Mesothelial cell of epicardium (in vitro differentiated cells): ENCODE measurements at regions not wholly inside any gene's neighbourhood (a gene's known extent, or its start where the extent isn't known, plus 50 kb on each side); places are given as distances from the start of the nearest gene placed in this dataset.

Experiments used
- DNase-seq, 2 experiments: peaks; one replicate each; pipeline ENCODE4 v3.0.0; 2021; ENCODE audit warnings: low spot score in 2 of 2; ENCODE audit not compliant: unreplicated experiment in 2 of 2
- H3K27ac Mint-ChIP-seq: 2 replicates; pipeline ENCODE4 v1.8.0; 2021; ENCODE audit warnings: mixed read lengths
- H3K27me3 Mint-ChIP-seq: 2 replicates; pipeline ENCODE4 v1.8.0; 2021; ENCODE audit warnings: low read depth, mixed read lengths
- H3K36me3 Mint-ChIP-seq: 2 replicates; pipeline ENCODE4 v1.8.0; 2021; ENCODE audit warnings: mixed read lengths
- H3K4me1 Mint-ChIP-seq: 2 replicates; pipeline ENCODE4 v1.8.0; 2021; ENCODE audit warnings: mixed read lengths
- H3K4me3 Mint-ChIP-seq: 2 replicates; pipeline ENCODE4 v1.8.0; 2021; ENCODE audit warnings: mild to moderate bottlenecking, moderate library complexity, mixed read lengths
- H3K9me3 Mint-ChIP-seq: 2 replicates; pipeline ENCODE4 v1.8.0; 2021; ENCODE audit warnings: mixed read lengths
- TF ChIP-seq, protein P1 (sequence below): fragments of 200-600 bp; sonication (generic); IDR thresholded peaks from one replicate; pipeline ENCODE4 v1.5.0; 2021; ENCODE audit warnings: antibody characterized with exemption; ENCODE audit not compliant: unreplicated experiment

GRCh38 chr16:51907680-51908079, 639.3 kb downstream of the TOX3 start:
- TF ChIP-seq, protein P1, sequence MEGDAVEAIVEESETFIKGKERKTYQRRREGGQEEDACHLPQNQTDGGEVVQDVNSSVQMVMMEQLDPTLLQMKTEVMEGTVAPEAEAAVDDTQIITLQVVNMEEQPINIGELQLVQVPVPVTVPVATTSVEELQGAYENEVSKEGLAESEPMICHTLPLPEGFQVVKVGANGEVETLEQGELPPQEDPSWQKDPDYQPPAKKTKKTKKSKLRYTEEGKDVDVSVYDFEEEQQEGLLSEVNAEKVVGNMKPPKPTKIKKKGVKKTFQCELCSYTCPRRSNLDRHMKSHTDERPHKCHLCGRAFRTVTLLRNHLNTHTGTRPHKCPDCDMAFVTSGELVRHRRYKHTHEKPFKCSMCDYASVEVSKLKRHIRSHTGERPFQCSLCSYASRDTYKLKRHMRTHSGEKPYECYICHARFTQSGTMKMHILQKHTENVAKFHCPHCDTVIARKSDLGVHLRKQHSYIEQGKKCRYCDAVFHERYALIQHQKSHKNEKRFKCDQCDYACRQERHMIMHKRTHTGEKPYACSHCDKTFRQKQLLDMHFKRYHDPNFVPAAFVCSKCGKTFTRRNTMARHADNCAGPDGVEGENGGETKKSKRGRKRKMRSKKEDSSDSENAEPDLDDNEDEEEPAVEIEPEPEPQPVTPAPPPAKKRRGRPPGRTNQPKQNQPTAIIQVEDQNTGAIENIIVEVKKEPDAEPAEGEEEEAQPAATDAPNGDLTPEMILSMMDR: no peak
- no peak overlapping the region for H3K4me3 Mint-ChIP-seq
- no peak overlapping the region for H3K27ac Mint-ChIP-seq
- H3K27me3 Mint-ChIP-seq: no peaks in the 10 kb centered on the region
- H3K9me3 Mint-ChIP-seq: peaks cover 3% of the 10 kb centered on the region
- no peaks in the 10 kb centered on the region for H3K36me3 Mint-ChIP-seq
- DNase-seq: no peak
- no peaks in the 10 kb centered on the region for H3K4me1 Mint-ChIP-seq

GRCh38 chr16:51900221-51900780, 646.6 kb downstream of the TOX3 start:
- H3K9me3 Mint-ChIP-seq: peaks cover 3% of the 10 kb centered on the region
- H3K36me3 Mint-ChIP-seq: no peaks in the 10 kb centered on the region
- TF ChIP-seq, protein P1: no peak
- no peaks in the 10 kb centered on the region for H3K4me1 Mint-ChIP-seq
- H3K27ac Mint-ChIP-seq: no peak overlapping the region
- DNase-seq: no peak
- no peak overlapping the region for H3K4me3 Mint-ChIP-seq
- H3K27me3 Mint-ChIP-seq: no peaks in the 10 kb centered on the region

- no peaks in the 10 kb centered on the region for H3K36me3 Mint-ChIP-seq
- DNase-seq: no peak
- no peaks in the 10 kb centered on the region for H3K4me1 Mint-ChIP-seq
- TF ChIP-seq, protein P1: no peak
- H3K4me3 Mint-ChIP-seq: no peak overlapping the region
- no peak overlapping the region for H3K27ac Mint-ChIP-seq
- H3K9me3 Mint-ChIP-seq: peaks cover 3% of the 10 kb centered on the region
- no peaks in the 10 kb centered on the region for H3K27me3 Mint-ChIP-seq
Measured at GRCh38 chr16:51898872-51899271, 648.1 kb downstream of the TOX3 start.

GRCh38 chr16:51896013-51896412, 650.9 kb downstream of the TOX3 start:
- Mint-ChIP-seq H3K9me3 (peaks cover 5% of the 10 kb centered on the region), H3K36me3 (no peaks in the 10 kb centered on the region), H3K27ac (no peak overlapping the region), H3K4me3 (no peak overlapping the region), H3K4me1 (peaks cover 4% of the 10 kb centered on the region), H3K27me3 (no peaks in the 10 kb centered on the region)
- no peak for DNase-seq
- TF ChIP-seq, protein P1: no peak

DNA sequence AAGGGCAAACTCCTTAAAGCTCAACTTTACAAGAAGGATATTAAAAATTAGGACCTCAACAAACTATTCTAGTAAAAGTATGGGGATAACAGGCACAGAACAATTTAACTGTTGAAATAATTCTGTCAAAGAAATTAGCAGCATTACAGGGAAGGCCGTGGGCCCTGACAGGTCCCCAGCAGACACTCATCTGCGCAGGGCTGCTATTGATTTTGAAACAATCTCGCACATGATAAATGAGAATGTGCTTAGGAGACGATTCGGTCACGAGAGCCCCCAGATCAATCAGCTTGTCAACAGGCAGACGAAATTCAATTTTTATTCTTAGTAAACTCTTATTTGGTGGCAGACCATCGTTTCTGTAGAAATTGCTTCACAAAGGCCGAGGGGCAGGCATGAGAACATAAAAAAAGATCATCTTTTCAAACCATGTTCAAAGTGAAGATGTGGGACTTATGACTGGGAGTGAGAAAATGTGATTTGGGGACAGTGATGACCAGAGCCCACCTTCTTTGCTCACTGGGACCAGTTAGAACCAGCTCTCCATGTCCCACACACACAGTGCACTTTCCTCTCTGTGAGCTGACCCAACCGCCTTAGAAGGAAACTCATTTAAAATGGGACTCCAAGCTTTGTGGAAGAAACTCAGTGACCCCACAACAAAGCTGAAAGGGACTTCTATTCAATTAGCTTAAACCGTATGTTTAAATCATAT, 654.5 kb downstream of the TOX3 start:
- TF ChIP-seq, protein P1: no peak
- H3K4me3 Mint-ChIP-seq: no peak overlapping the region
- peaks cover 4% of the 10 kb centered on the region for H3K4me1 Mint-ChIP-seq
- peaks cover 5% of the 10 kb centered on the region for H3K9me3 Mint-ChIP-seq
- DNase-seq: no peak
- H3K27me3 Mint-ChIP-seq: no peaks in the 10 kb centered on the region
- H3K27ac Mint-ChIP-seq: no peak overlapping the region
- H3K36me3 Mint-ChIP-seq: no peaks in the 10 kb centered on the region
